ENCODE measurements at regions not wholly inside any gene's neighbourhood (a gene's known extent, or its start where the extent isn't known, plus 50 kb on each side); places are given as distances from the start of the nearest gene placed in this dataset.

- no peak for TF ChIP-seq ZNF142 (CRISPR knock-in tag; IDR thresholded peaks at IDR 0.05)
- no peak for TF ChIP-seq PHF5A (CRISPR knock-in tag; IDR thresholded peaks at IDR 0.05; ENCODE audit: low read depth, unreplicated experiment)
- no peak for TF ChIP-seq ASH2L (IDR thresholded peaks at IDR 0.05; ENCODE audit: insufficient read length, low read depth, low read length)
- TF ChIP-seq ZNF230 (CRISPR knock-in tag; IDR thresholded peaks at IDR 0.05) = no peak
- no peak for TF ChIP-seq HNRNPL (IDR thresholded peaks at IDR 0.05; ENCODE audit: low read depth, low read length)
- no peak for TF ChIP-seq NR2C2 (CRISPR knock-in tag; IDR thresholded peaks at IDR 0.05; ENCODE audit: borderline replicate concordance)
These were observed 70.9 kb downstream of the PTTG1 start (continued) for GRCh38 chr5:160492565-160492964.

- CTCF ChIA-PET (ENCODE audit: low intra/inter-chr PET ratio, low total read pairs) = no interaction called here
- 36% methylated on average over 2 of the region's 2 CpGs for WGBS (ENCODE audit: low lambda C conversion rate)
- DNase-seq (ENCODE audit: low spot score) (no peak), ATAC-seq (no peak), FAIRE-seq (no peak)
- Histone ChIP-seq H3K27me3 (ENCODE audit: control insufficient read depth in 1 of 2, insufficient read depth in 2 of 2, low read length in 2 of 2) (no peaks in the 10 kb centered on the region), H3K27ac (ENCODE audit: extremely low read length, insufficient read depth, low read length) (no peak overlapping the region), H3K79me2 (ENCODE audit: insufficient read depth, low read length) (no peaks in the 10 kb centered on the region), H3K36me3 (replicated peaks in 1 of 2; ENCODE audit: control insufficient read depth in 1 of 2, insufficient read depth in 2 of 2, low read length in 2 of 2) (no peaks in the 10 kb centered on the region), H3K4me3 (replicated peaks in 1 of 3; ENCODE audit: insufficient read depth in 1 of 3, low read depth in 2 of 3, low read length in 3 of 3) (no peak overlapping the region), H3K9ac (ENCODE audit: insufficient read depth, low read depth, low read length) (no peak overlapping the region), H3K4me2 (ENCODE audit: low read depth, low read length) (no peak overlapping the region), H3K9me3 (ENCODE audit: low read length) (no peaks in the 10 kb centered on the region), H4K20me1 (ENCODE audit: insufficient read depth, low read length) (no peaks in the 10 kb centered on the region), H2AFZ (ENCODE audit: low read length) (no peak overlapping the region), H3K4me1 (ENCODE audit: insufficient read depth, low read length) (peaks cover 13% of the 10 kb centered on the region)
- in situ Hi-C loops (cut with HindIII; ENCODE audit: extremely low pct_ligation_motif_present, low pct_unique_long_range_greater_than_20kb) = no loop called here
- intact Hi-C loops (cut with micrococcal nuclease; ENCODE audit: unreplicated experiment) = no loop called here
- no TSS peak for BruUV-seq (replicated peaks)
- POLR2A ChIA-PET = no interaction called here
- TF ChIP-seq ZNF563 (CRISPR knock-in tag; IDR thresholded peaks at IDR 0.05) (no peak), ZNF674 (CRISPR knock-in tag; IDR thresholded peaks at IDR 0.05; ENCODE audit: low read depth) (no peak), SMARCE1 (IDR thresholded peaks at IDR 0.05; ENCODE audit: borderline replicate concordance) (no peak), TBX2 (CRISPR knock-in tag; IDR thresholded peaks at IDR 0.05; ENCODE audit: borderline replicate concordance) (no peak), ZNF142 (CRISPR knock-in tag; IDR thresholded peaks at IDR 0.05) (no peak), SSRP1 (CRISPR knock-in tag; IDR thresholded peaks at IDR 0.05) (no peak)
These were observed 72.2 kb downstream of the PTTG1 start for GRCh38 chr5:160493806-160494338.

Measured in HepG2 (cell line).